ENCODE measurements at regions not wholly inside any gene's neighbourhood (a gene's known extent, or its start where the extent isn't known, plus 50 kb on each side); places are given as distances from the start of the nearest gene placed in this dataset.

DNA sequence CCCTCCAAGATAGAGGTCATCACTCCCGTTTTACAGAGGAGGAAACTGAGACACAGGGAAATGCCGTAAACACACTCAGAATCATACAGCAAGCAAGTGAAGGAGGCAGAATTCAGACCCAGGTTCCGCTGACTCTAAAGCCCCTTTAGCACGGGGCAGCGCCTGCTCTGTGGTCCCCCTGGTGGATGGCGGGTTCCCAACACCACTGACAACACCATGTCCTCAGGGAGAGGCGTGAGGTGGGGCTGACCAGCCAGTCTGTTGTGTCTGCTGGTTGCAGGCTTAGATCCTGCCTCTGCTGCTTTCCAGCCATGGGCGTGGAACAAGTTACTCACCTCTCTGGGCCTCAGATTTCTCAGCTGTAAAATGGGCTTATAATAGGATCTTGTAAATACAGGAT is 617.3 kb downstream of the MATN1 start:
- H3K27me3 ChIP-seq (replicated peaks) = peaks cover 9% of the 10 kb centered on the region
- in situ Hi-C loops (cut with HindIII; ENCODE audit: low pct_ligation_motif_present, low sequenced_read_pairs) = no loop called here
- no peak overlapping the region for H3K4me3 ChIP-seq (ENCODE audit: low read depth, low read length)
- no peak overlapping the region for H3K27ac ChIP-seq
- TF ChIP-seq, protein P1, sequence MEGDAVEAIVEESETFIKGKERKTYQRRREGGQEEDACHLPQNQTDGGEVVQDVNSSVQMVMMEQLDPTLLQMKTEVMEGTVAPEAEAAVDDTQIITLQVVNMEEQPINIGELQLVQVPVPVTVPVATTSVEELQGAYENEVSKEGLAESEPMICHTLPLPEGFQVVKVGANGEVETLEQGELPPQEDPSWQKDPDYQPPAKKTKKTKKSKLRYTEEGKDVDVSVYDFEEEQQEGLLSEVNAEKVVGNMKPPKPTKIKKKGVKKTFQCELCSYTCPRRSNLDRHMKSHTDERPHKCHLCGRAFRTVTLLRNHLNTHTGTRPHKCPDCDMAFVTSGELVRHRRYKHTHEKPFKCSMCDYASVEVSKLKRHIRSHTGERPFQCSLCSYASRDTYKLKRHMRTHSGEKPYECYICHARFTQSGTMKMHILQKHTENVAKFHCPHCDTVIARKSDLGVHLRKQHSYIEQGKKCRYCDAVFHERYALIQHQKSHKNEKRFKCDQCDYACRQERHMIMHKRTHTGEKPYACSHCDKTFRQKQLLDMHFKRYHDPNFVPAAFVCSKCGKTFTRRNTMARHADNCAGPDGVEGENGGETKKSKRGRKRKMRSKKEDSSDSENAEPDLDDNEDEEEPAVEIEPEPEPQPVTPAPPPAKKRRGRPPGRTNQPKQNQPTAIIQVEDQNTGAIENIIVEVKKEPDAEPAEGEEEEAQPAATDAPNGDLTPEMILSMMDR (IDR thresholded peaks at IDR 0.05; ENCODE audit: low read depth, low read length, missing control alignments) = peak; percentile 80
- peak; percentile 9 for DNase-seq
- H3K36me3 ChIP-seq (replicated peaks) = no peaks in the 10 kb centered on the region

DNA sequence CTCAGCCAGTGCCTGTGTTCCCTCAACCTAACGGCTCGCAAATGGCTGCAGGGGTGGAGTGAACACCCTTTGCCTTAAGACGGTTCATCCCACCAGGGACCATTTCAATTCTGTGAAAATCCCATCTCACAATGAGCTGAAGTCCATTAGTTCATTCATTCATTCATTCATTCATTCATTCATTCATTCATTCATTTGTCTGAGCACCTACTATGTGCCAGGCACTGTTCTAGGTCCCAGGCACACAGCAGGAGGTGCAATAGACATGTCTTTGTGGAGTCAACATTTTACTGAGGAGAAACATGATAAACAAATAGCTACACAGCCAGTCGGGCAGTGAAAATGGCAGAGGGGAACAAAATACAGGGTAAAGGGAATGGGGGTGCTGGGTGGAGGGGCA is 618.8 kb downstream of the MATN1 start:
- in situ Hi-C loops (cut with HindIII; ENCODE audit: low pct_ligation_motif_present, low sequenced_read_pairs) = no loop called here
- no peak for DNase-seq

DNA sequence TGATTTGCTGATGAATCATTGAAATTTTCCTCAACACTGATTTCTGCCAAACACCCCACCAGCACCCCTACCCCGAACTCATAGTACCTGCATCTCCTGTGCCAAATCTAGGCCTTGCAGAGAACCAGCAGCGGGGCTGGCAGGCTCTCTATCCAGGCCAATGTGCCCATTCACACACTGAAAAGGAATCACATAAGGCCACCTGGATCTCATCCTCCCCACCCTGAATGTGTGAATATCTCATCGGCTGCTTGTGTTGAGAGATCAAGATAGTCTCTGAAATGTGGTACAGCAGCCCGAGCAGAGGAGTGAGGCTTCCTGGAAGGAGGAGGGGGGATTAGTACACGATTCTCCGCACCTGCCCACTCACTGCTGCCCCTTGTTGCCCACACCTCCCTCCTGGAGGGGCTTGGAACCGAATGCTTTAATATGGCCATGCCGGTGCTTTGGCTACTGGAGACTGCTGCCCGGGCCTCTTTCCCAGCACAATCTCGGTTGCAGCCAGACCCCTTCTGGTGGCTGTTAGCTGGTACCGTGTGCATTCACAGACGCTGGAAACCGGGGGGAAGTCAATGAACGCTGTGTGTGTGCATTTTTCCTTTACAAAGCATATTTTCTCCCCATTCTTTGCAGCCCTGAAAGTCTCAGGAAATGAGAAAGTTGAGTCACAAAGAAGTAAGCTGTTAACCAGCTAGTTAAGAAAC is 619.5 kb downstream of the MATN1 start:
- TF ChIP-seq, protein P1 (IDR thresholded peaks at IDR 0.05; ENCODE audit: low read depth, low read length, missing control alignments) = peak; percentile 8
- in situ Hi-C loops (cut with HindIII; ENCODE audit: low pct_ligation_motif_present, low sequenced_read_pairs) = no loop called here
- Histone ChIP-seq H3K27me3 (replicated peaks) (no peaks in the 10 kb centered on the region), H3K36me3 (replicated peaks) (no peaks in the 10 kb centered on the region), H3K27ac (no peak overlapping the region), H3K4me3 (ENCODE audit: low read depth, low read length) (no peak overlapping the region)
- DNase-seq = no peak

More for the DNA sequence above, 618.8 kb downstream of the MATN1 start:
- TF ChIP-seq, protein P1 (IDR thresholded peaks at IDR 0.05; ENCODE audit: low read depth, low read length, missing control alignments) = no peak
- Histone ChIP-seq H3K27me3 (replicated peaks) (no peaks in the 10 kb centered on the region), H3K27ac (no peak overlapping the region), H3K36me3 (replicated peaks) (no peaks in the 10 kb centered on the region), H3K4me3 (ENCODE audit: low read depth, low read length) (no peak overlapping the region)

DNA sequence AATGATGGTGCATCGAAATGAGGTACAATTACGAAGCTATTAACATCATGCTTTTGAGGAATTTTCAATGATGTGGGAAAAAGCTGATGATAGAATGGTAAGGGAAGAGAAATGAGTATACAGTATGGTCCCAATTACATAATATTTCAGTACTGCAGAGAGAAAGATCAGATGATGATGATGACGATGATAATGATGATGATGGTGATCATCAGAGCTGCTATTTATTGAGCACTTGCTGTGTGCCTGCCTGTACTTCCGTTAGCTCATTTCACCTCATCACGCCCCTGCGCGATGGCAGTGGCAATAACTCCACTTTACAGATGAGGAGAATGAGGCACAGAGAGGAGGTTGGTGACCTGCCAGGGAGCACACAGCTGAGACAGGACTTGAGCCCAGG is 620.8 kb downstream of the MATN1 start:
- Histone ChIP-seq H3K4me3 (ENCODE audit: low read depth, low read length) (no peak overlapping the region), H3K36me3 (replicated peaks) (no peaks in the 10 kb centered on the region), H3K27ac (no peak overlapping the region), H3K27me3 (replicated peaks) (no peaks in the 10 kb centered on the region)
- in situ Hi-C loops (cut with HindIII; ENCODE audit: low pct_ligation_motif_present, low sequenced_read_pairs) = no loop called here
- TF ChIP-seq, protein P1 (IDR thresholded peaks at IDR 0.05; ENCODE audit: low read depth, low read length, missing control alignments) = no peak
- no peak for DNase-seq

DNA sequence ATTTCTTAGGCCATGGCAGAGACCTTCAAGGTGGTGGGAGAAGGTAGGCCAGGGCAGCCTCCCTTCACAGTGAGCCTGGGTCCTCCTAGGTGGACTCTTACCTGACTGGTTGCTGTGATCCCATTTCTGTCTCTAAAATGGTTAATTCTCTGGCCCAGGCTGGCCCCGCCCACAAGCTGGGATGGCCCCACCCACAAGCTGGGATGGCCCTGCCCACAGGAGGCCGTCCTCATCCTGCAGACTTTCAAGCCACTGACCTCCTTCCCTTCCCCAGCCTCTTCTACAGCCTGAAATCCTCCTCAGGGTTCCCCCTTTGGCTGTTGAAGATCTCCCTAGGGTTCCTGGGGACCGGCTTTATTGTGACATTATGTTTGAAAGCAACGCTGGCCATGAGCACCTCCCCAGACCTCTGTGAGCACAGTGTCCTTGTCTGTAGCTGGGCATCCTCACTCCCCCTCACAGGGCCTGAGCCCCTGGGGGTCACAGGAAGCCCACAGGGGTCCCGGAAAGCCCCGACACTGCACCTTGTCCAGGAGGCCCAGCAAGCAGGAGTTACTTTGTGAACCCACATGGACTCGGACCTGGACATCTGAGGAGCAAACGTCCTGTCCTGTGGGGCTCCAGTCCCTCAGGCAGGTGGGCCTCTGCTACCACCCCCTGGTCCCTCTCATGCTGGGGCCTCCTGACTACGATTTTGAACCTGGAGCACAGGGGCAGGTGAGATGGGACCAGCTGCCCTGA is 621.7 kb downstream of the MATN1 start:
- H3K4me3 ChIP-seq (ENCODE audit: low read depth, low read length) = no peak overlapping the region
- in situ Hi-C loops (cut with HindIII; ENCODE audit: low pct_ligation_motif_present, low sequenced_read_pairs) = no loop called here

More for the DNA sequence above, 621.7 kb downstream of the MATN1 start:
- TF ChIP-seq, protein P1 (IDR thresholded peaks at IDR 0.05; ENCODE audit: low read depth, low read length, missing control alignments) = no peak
- no peak overlapping the region for H3K27ac ChIP-seq
- no peak for DNase-seq
- H3K27me3 ChIP-seq (replicated peaks) = no peaks in the 10 kb centered on the region
- no peaks in the 10 kb centered on the region for H3K36me3 ChIP-seq (replicated peaks)
